Activated effector memory CD4-positive, alpha-beta T cell treated with Interleukin-2 at 50 U/mL for 16 hours (primary cell): ENCODE measurements at regions not wholly inside any gene's neighbourhood (a gene's known extent, or its start where the extent isn't known, plus 50 kb on each side); places are given as distances from the start of the nearest gene placed in this dataset.
"Not testable (repeated sequence)": the region's sequence is repeated elsewhere in the genome, so short reads cannot be mapped to it uniquely, and the experiment has no call there.

Experiments
- DNase-seq: peaks from one replicate; pipeline ENCODE4 v3.0.0-alpha.2; 2020

DNA sequence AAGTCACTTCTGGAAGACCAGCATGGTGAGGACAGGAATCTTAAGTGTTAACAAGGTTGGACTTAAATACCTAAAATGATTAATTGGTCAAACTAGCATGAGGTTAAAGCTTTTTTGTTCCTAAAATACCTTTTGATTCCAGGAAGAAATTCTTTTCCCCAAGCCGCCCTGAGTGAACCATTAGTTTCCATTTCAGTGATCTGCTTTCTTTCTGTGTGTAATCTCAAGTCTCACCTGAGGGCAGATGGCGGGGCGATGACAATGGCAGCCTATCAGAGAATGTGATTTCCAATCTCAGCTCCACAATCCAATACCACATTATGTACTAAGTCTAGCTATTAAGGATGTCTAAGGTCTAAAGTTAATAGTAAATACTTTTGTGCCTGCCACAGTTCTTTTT, 390.9 kb upstream of the SGCG start:
- no peak for DNase-seq

- no peak for DNase-seq
These were observed 387.1 kb upstream of the SGCG start for GRCh38 chr13:22793598-22794134.

DNA sequence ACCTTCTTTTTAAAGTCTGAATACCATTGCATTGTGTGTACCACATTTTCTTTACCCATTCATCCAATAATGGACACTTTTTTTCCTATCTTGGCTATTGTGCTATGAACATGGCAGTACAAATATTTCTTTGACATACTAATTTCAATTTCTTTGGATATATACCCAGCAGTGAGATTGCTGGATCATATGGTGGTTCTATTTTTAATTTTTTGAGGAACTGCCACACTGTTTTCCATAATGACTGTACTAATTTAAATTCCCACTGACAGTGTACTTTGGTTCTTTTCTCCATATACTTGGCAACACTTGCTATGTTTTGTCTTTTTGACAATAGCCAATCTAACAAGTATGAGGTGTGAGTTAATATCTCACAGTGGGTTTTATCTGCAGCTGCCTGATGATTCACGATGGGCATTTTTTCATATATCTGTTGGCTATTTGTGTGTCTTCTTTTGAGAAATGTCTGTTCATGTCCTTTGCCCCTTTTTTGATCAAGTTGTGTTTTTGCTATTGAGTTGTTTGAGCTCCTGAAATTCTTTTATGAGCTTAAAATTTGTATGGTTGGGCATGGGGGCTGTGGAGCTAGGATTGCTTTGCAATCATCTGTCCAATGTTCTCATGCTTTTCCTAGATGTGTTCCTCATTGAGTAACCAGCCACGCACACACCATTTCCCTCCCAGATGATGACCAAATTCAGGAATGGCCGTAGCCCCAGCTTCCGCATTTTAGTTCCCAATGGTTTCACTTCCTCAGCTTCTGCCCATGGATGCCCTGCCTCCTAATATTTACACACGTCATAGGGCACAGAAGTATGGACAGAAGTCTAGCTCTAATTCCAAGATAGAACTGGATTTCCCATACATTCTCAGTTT, 380.0 kb upstream of the SGCG start:
- DNase-seq: no peak

GRCh38 chr13:22801402-22802003, 379.3 kb upstream of the SGCG start:
- DNase-seq: no peak

GRCh38 chr13:22812793-22813192, 368.0 kb upstream of the SGCG start:
- DNase-seq: no peak

- DNase-seq: not testable (repeated sequence)
These were observed 367.0 kb upstream of the SGCG start for GRCh38 chr13:22813531-22814377.

- not testable (repeated sequence) for DNase-seq
These were observed 366.3 kb upstream of the SGCG start for GRCh38 chr13:22814433-22814832.

- no peak for DNase-seq
These were observed 359.2 kb upstream of the SGCG start for GRCh38 chr13:22821589-22821988.

- no peak for DNase-seq
These were observed 355.6 kb upstream of the SGCG start for GRCh38 chr13:22825186-22825585.

- no peak for DNase-seq
These were observed 352.7 kb upstream of the SGCG start for GRCh38 chr13:22828081-22828480.

DNA sequence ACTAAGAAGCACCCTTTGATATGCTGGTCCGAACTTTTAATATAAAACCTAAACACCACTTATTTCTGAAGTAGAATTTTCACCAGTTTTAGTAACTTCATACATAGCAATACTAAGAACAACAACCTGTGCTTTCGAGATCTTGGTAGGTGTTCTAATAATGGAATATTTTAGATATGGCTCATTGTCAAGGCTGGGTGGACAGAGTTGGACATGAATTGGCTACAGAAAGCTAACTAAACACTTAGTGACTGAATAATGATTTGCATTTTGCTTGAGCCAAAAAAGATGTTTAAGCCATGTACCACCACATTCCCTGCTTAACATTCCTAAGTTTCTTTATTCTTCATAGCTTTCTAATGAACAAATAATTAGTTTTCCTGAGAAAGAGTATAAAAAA, 344.3 kb upstream of the SGCG start:
- DNase-seq: no peak

DNA sequence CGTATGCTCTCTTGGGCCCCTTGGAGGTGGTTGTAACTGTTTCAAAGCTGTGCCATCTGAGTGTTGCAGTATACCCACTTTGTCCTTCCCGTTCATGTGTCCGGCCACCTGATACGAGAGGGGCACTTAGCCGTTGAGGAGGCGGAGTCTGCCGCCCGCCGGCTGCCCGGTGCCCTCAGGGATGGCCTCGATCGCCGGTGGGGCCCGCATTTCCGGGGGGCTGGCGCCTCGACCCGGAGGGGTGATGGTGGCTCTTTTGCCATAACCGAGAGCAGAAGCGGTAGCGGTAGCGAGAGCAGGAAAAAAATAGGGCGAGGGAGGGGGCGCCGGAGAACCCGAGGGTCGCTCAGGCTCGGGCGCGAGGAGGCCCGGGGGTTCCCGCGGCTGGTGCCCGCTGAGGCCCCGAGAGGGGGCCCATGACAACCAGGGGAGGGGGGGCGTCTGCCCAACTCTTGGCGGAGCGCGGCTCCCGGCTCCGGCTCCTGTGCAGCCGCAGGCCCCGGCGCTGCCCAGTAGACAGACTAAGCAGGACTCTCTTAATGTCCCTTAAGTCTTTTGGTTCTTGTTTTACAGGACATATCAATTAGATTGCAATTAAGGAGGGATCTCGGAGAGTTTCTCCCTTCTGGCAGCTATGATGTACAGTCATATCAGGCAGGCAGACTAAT, 342.7 kb upstream of the SGCG start:
- DNase-seq: no peak

- DNase-seq: no peak
These were observed 340.9 kb upstream of the SGCG start for GRCh38 chr13:22839603-22840530.

DNA sequence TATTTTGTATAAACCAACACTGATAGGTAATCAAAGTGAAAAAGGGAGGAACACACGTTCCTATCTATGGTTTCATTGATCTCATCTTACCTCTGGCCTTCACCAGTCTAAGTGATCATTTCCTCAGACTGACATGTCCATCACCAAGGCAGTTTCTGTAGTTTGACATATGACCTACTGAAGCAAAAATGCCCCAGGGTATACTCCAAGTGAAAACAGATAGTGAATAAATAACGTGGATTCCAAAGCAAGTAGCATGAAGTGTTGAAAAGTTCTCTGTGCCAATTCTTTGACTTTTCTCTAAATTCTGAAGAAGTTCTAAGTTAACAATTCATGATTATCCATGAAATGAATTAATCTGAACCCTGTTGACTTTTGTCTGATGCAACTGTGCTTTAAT, 334.2 kb upstream of the SGCG start:
- no peak for DNase-seq

DNA sequence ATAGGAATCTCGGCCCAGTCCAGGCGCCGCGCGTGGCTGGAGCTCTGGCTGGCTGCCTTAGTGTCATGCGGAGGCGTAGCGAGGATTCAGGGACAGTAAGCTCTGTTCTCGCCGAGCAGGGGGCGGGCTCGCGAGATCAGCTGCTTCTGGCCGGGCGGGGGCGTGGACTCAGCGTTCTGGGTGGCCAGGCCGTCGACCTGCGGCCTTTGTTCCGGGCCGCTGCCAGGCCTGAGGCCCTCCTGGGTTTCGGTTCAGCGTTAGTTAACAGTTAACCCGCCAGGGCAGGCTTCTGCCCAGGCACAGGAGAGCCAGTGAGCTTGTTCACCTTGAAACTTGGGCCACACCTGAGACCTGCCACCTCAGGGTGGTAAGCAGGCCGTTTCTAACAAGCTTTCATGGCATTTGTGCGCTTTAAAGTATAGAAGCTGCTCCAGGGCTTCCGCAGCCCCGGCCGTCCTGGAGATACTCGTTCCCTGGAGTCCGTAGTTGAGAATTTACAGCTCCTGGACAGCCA, 332.2 kb upstream of the SGCG start:
- no peak for DNase-seq

DNA sequence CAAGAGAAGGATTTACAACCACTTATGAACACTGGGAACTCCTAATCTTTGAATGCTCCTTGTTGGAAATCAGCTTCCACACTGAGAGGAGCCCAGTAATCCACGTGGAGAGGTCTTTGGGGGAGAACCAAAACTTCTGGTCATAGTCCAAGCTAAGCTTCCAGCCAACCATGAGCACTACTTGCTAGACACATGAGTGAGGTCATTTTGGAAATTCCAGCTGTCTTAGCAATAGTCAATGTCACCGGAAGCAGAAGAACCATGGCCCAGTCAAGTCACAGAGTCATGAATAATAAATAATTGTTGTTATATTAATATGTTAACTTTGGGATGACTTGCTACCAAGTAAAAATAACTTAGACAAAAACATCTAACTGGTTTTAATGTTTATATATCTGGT, 324.9 kb upstream of the SGCG start:
- DNase-seq: no peak

- not testable (repeated sequence) for DNase-seq
These were observed 321.8 kb upstream of the SGCG start for GRCh38 chr13:22858980-22859379.

GRCh38 chr13:22859411-22859810, 321.4 kb upstream of the SGCG start:
- DNase-seq: not testable (repeated sequence)

GRCh38 chr13:22861958-22862466, 318.8 kb upstream of the SGCG start:
- DNase-seq: no peak

DNA sequence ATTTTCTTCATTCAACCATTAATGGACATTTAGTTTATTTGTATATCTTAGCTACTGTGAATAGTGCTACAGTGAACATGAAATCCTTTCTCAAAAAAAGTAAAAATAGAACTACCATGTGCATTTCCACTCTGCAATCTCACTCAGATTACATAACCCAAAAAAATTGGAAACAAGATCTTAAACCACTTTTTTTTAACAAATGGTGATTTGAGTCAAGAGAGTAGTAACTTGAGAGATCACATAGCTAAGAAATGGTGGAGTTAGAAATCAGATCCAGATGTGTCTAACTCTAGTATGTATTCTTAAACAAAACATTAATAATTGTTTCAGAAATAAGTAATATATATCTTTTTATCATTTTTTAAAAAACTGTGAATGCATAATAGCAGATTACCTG, 318.3 kb upstream of the SGCG start:
- no peak for DNase-seq

GRCh38 chr13:22866221-22866620, 314.6 kb upstream of the SGCG start:
- DNase-seq: no peak
